SK-N-SH (cell line): ENCODE measurements at regions not wholly inside any gene's neighbourhood (a gene's known extent, or its start where the extent isn't known, plus 50 kb on each side); places are given as distances from the start of the nearest gene placed in this dataset.

Source experiments
- CTCF ChIA-PET: fragments of 300-600, 350-600 bp; formaldehyde crosslinking; extraction: SDS; loops from one replicate; lab custom pipeline; 2021; lab: Yijun Ruan, JAX
- POLR2A ChIA-PET: fragments of 350-600 bp; sonication (Branson Sonifier 250); formaldehyde crosslinking; extraction: SDS; loops from one replicate; lab custom pipeline; 2020; ENCODE audit warnings: antibody characterized with exemption, inconsistent platforms; lab: Yijun Ruan, JAX
- DNase-seq: peaks from one replicate; pipeline ENCODE4 v3.0.0; 2012
- H2AFZ ChIP-seq: fragments of 200-600 bp; sonication (generic); 2 replicates; pipeline ENCODE4 v1.8.1; 2016; ENCODE audit warnings: antibody characterized with exemption, mild to moderate bottlenecking, low read depth
- H3F3A ChIP-seq: fragments of 200-600 bp; sonication (generic); replicated peaks from 2 replicates; pipeline ENCODE3; 2016; ENCODE audit warnings: antibody characterized with exemption, mild to moderate bottlenecking; ENCODE audit not compliant: insufficient read depth
- H3K27ac ChIP-seq, 2 experiments: fragments of 200-500 bp in 1 of 2; fragments of 200-600 bp in 1 of 2; sonication (Bioruptor generic) in 1 of 2; sonication (generic), shearing (Covaris generic) in 1 of 2; 2 replicates each; pipeline versions ENCODE4 v1.5.1 to v1.6.1; 2014 to 2016; ENCODE audit warnings: low read depth in 2 of 2, inconsistent platforms in 1 of 2, low read length in 1 of 2, mild to moderate bottlenecking in 1 of 2, mixed read lengths in 1 of 2
- H3K27me3 ChIP-seq: fragments of 200-600 bp; sonication (generic), shearing (Covaris generic); 2 replicates; pipeline ENCODE4 v1.6.1; 2016; ENCODE audit warnings: mixed run types; ENCODE audit not compliant: insufficient read depth
- H3K36me3 ChIP-seq, 2 experiments: fragments of 200-500 bp in 1 of 2; fragments of 200-600 bp in 1 of 2; sonication (Bioruptor generic) in 1 of 2; sonication (generic) in 1 of 2; replicated peaks in 1 of 2; 2 replicates each; pipeline versions ENCODE3 to v1.5.1; 2014 to 2016; ENCODE audit warnings: low read length in 1 of 2, mild to moderate bottlenecking in 1 of 2; ENCODE audit not compliant: insufficient read depth in 2 of 2, control insufficient read depth in 1 of 2
- H3K4me1 ChIP-seq, 2 experiments: fragments of 200-500 bp in 1 of 2; fragments of 200-600 bp in 1 of 2; sonication (Bioruptor generic) in 1 of 2; sonication (generic), shearing (Covaris generic) in 1 of 2; 2 replicates each; pipeline versions ENCODE4 v1.5.1 to v1.6.1; 2014 to 2016; ENCODE audit warnings: low read depth in 1 of 2, low read length in 1 of 2, mixed run types in 1 of 2; ENCODE audit not compliant: insufficient read depth in 2 of 2, control insufficient read depth in 1 of 2
- H3K4me2 ChIP-seq: fragments of 200-600 bp; sonication (generic), shearing (Covaris generic); 2 replicates; pipeline ENCODE4 v1.6.1; 2017; ENCODE audit warnings: mixed run types
- H3K4me3 ChIP-seq, 2 experiments: fragments of 200-500 bp in 1 of 2; fragments of 200-600 bp in 1 of 2; sonication (Bioruptor generic) in 1 of 2; sonication (generic), shearing (Covaris generic) in 1 of 2; 2 replicates each; pipeline versions ENCODE4 v1.5.1 to v1.8.1; 2014 to 2016; ENCODE audit warnings: low read depth in 2 of 2, inconsistent platforms in 1 of 2, low read length in 1 of 2, mild to moderate bottlenecking in 1 of 2, mixed read lengths in 1 of 2, moderate library complexity in 1 of 2
- H3K79me2 ChIP-seq: fragments of 200-600 bp; sonication (generic); 2 replicates; pipeline ENCODE4 v1.8.1; 2017; ENCODE audit warnings: mild to moderate bottlenecking; ENCODE audit not compliant: insufficient read depth
- H3K9ac ChIP-seq: fragments of 200-600 bp; sonication (generic); 2 replicates; pipeline ENCODE4 v1.6.1; 2017; ENCODE audit warnings: mixed run types
- H3K9me2 ChIP-seq: fragments of 200-600 bp; sonication (generic); 2 replicates; pipeline ENCODE4 v1.6.1; 2017; ENCODE audit warnings: mixed run types
- H3K9me3 ChIP-seq: fragments of 200-600 bp; sonication (generic); 2 replicates; pipeline ENCODE4 v1.6.1; 2017; ENCODE audit warnings: mixed run types, mild to moderate bottlenecking, moderate library complexity
- H4K20me1 ChIP-seq: fragments of 200-600 bp; sonication (generic); 2 replicates; pipeline ENCODE4 v1.6.1; 2017; ENCODE audit warnings: mild to moderate bottlenecking, mixed run types; ENCODE audit not compliant: insufficient read depth
- CHD2 ChIP-seq: fragments of 150-350 bp; IDR thresholded peaks from 2 replicates; pipeline ENCODE4 v1.6.1; 2018; ENCODE audit warnings: low read length; ENCODE audit not compliant: partially characterized antibody
- CTCF ChIP-seq: fragments of 200-600 bp; sonication (generic); IDR thresholded peaks from 2 replicates; pipeline ENCODE4 v1.6.1; 2017; ENCODE audit warnings: antibody characterized with exemption, mild to moderate bottlenecking, moderate library complexity
- ELF1 ChIP-seq: IDR thresholded peaks from 2 replicates; pipeline ENCODE4 v1.4.0; 2012
- EP300 ChIP-seq, 2 experiments: IDR thresholded peaks; 2 replicates each; pipeline versions ENCODE4 v1.4.0 to v1.6.1; 2012; ENCODE audit warnings: borderline replicate concordance in 1 of 2, low read depth in 1 of 2, low read length in 1 of 2
- EZH2phosphoT487 ChIP-seq: fragments of 200-600 bp; sonication (generic); IDR thresholded peaks from 2 replicates; pipeline ENCODE4 v1.6.1; 2017; ENCODE audit warnings: low read depth, mixed run types, mild to moderate bottlenecking, antibody characterized with exemption, moderate library complexity, borderline replicate concordance
- FOSL2 ChIP-seq: IDR thresholded peaks from 2 replicates; pipeline ENCODE4 v1.4.0; 2012; ENCODE audit warnings: low read depth, mild to moderate bottlenecking, moderate library complexity, borderline replicate concordance
- FOXJ3 ChIP-seq: sonication (generic); formaldehyde crosslinking; IDR thresholded peaks from 2 replicates; pipeline ENCODE4 v1.5.1; 2020; ENCODE audit warnings: mild to moderate bottlenecking, missing genetic modification reagents
- FOXM1 ChIP-seq: IDR thresholded peaks from 2 replicates; pipeline ENCODE4 v1.4.0; 2012; ENCODE audit warnings: low read depth, mild to moderate bottlenecking
- GATA2 ChIP-seq: sonication (generic); formaldehyde crosslinking; IDR thresholded peaks from 2 replicates; pipeline ENCODE4 v1.5.0; 2020; ENCODE audit warnings: mild to moderate bottlenecking, missing genetic modification reagents
- JUND ChIP-seq: IDR thresholded peaks from 2 replicates; pipeline ENCODE4 v1.4.0; 2012
- MAX ChIP-seq: IDR thresholded peaks from 2 replicates; pipeline ENCODE4 v1.4.0; 2012; ENCODE audit warnings: low read depth
- NFIC ChIP-seq: IDR thresholded peaks from 2 replicates; pipeline ENCODE4 v1.4.0; 2012; ENCODE audit warnings: borderline replicate concordance
- NRF1 ChIP-seq: IDR thresholded peaks from 2 replicates; pipeline ENCODE4 v1.6.1; 2012; ENCODE audit warnings: low read depth, mild to moderate bottlenecking, low read length
- PBX3 ChIP-seq: IDR thresholded peaks from 2 replicates; pipeline ENCODE4; 2012
- RCOR1 ChIP-seq: fragments of 150-350 bp; IDR thresholded peaks from 2 replicates; pipeline ENCODE4 v1.6.1; 2017; ENCODE audit warnings: antibody characterized with exemption, low read length
- SMC3 ChIP-seq: IDR thresholded peaks from 2 replicates; pipeline ENCODE4 v1.6.1; 2012; ENCODE audit warnings: low read depth, low read length, improper control_type of control experiment
- TAF1 ChIP-seq: IDR thresholded peaks from 2 replicates; pipeline ENCODE4 v1.6.1; 2012; ENCODE audit warnings: low read depth, mild to moderate bottlenecking, low read length, moderate library complexity, borderline replicate concordance
- TCF12 ChIP-seq: IDR thresholded peaks from 2 replicates; pipeline ENCODE4 v1.4.0; 2012
- USF1 ChIP-seq: IDR thresholded peaks from 2 replicates; pipeline ENCODE4 v1.4.0; 2012; ENCODE audit warnings: low read depth, borderline replicate concordance
- USF2 ChIP-seq: fragments of 150-350 bp; IDR thresholded peaks from 2 replicates; pipeline ENCODE4 v1.6.1; 2017; ENCODE audit warnings: antibody characterized with exemption, low read length, low read depth, borderline replicate concordance
- WGBS: methylation state at CpG from one replicate; pipeline ENCODE4 v1.1.6; 2017; ENCODE audit warnings: low lambda C conversion rate; 5-methylcytosine and 5-hydroxymethylcytosine counted together

- no peak for TF ChIP-seq FOSL2
- TF ChIP-seq USF2, result no peak
- no peak for TF ChIP-seq FOXJ3 (CRISPR knock-in tag)
- TF ChIP-seq CTCF, result no peak
- no peak for TF ChIP-seq GATA2
- no peak for TF ChIP-seq TAF1
- TF ChIP-seq SMC3, result no peak
- no peak for TF ChIP-seq MAX
- no peak for TF ChIP-seq NRF1
- no peak for TF ChIP-seq CHD2
- TF ChIP-seq PBX3, result no peak
- TF ChIP-seq USF1, result no peak
- no peak for TF ChIP-seq ELF1
- TF ChIP-seq FOXM1, result no peak
- no peak for TF ChIP-seq TCF12
- no peak for TF ChIP-seq EZH2phosphoT487
- no peak for TF ChIP-seq NFIC
- no peak for TF ChIP-seq EP300 (IDR thresholded peaks at IDR 0.05; ENCODE audit: borderline replicate concordance in 1 of 2, low read depth in 1 of 2, low read length in 1 of 2)
- no peak for TF ChIP-seq JUND
- no peak for TF ChIP-seq RCOR1
- TF ChIP-seq, all 33 proteins: peak for 0
- ChIA-PET CTCF (interaction anchor here (1.0 to 1.3 kb wide), 3 partner anchors 11 to 17 kb away, joined by 3 read pairs; no protein-coding TSS in a partner anchor), POLR2A (no interaction called here)
- Histone ChIP-seq H3K79me2 (no peaks in the 10 kb centered on the region), H3K4me1 (peaks cover 0 to 2% of the 10 kb centered on the region in 2 experiments; a peak in 1 of 4 replicates), H3K9me2 (no peaks in the 10 kb centered on the region), H3K4me3 (no peak overlapping the region), H3K9ac (no peak overlapping the region), H3F3A (no peaks in the 10 kb centered on the region), H3K36me3 (no peaks in the 10 kb centered on the region), H3K9me3 (no peaks in the 10 kb centered on the region), H4K20me1 (no peaks in the 10 kb centered on the region), H2AFZ (no peak overlapping the region), H3K27ac (no peak overlapping the region), H3K4me2 (no peak overlapping the region), H3K27me3 (no peaks in the 10 kb centered on the region)
- WGBS, result 61% methylated on average over 2 of the region's 2 CpGs
- DNase-seq, result no peak
These were observed 451.3 kb upstream of the MBL2 start for GRCh38 chr10:53223851-53224250.
